ENCODE measurements at regions not wholly inside any gene's neighbourhood (a gene's known extent, or its start where the extent isn't known, plus 50 kb on each side); places are given as distances from the start of the nearest gene placed in this dataset.

GRCh38 chr15:98437752-98438151 is 210.6 kb upstream of the IGF1R start:
- ChIA-PET POLR2A (no interaction called here), CTCF (interaction anchor here (0.6 kb wide), 1 partner anchor 621 kb away, joined by 5 read pairs; no protein-coding TSS in a partner anchor)
- Mint-ChIP-seq H3K4me3 (no peak overlapping the region), H3K9me3 (peaks cover 18% of the 10 kb centered on the region), H3K36me3 (peaks cover under 1% of the 10 kb centered on the region; the same call in 1 of the 2 replicates), H3K27ac (no peak overlapping the region), H3K27me3 (ENCODE audit: low read depth) (no peaks in the 10 kb centered on the region; the same call in 1 of the 2 replicates), H3K4me1 (peaks cover 4% of the 10 kb centered on the region)
- DNase-seq (ENCODE audit: low spot score) = no peak
- TF ChIP-seq SMAD3 (CRISPR knock-in tag; IDR thresholded peaks at IDR 0.05; ENCODE audit: borderline replicate concordance) (no peak), ZNF532 (CRISPR knock-in tag; IDR thresholded peaks at IDR 0.05; ENCODE audit: borderline replicate concordance) (no peak), TCF7 (CRISPR knock-in tag; IDR thresholded peaks at IDR 0.05; ENCODE audit: low read depth) (no peak), MXD4 (CRISPR knock-in tag; IDR thresholded peaks at IDR 0.05; ENCODE audit: borderline replicate concordance) (no peak)
- no peak for ATAC-seq

GRCh38 chr15:98438326-98438725 is 210.0 kb upstream of the IGF1R start:
- Mint-ChIP-seq H3K9me3 (peaks cover 16% of the 10 kb centered on the region), H3K27me3 (ENCODE audit: low read depth) (no peaks in the 10 kb centered on the region; the same call in 1 of the 2 replicates), H3K36me3 (no peaks in the 10 kb centered on the region), H3K27ac (no peak overlapping the region), H3K4me1 (peaks cover 9% of the 10 kb centered on the region), H3K4me3 (no peak overlapping the region)
- DNase-seq (ENCODE audit: low spot score) (no peak), ATAC-seq (no peak)
- CTCF ChIA-PET = interaction anchor here (0.6 kb wide), 1 partner anchor 621 kb away, joined by 5 read pairs; no protein-coding TSS in a partner anchor
- POLR2A ChIA-PET = no interaction called here
- TF ChIP-seq USF1 (CRISPR knock-in tag; IDR thresholded peaks at IDR 0.05) (no peak), GABPB1 (CRISPR knock-in tag; IDR thresholded peaks at IDR 0.05) (no peak), TEAD4 (CRISPR knock-in tag; IDR thresholded peaks at IDR 0.05) (no peak), SOX15 (CRISPR knock-in tag; IDR thresholded peaks at IDR 0.05) (no peak), ZMAT4 (CRISPR knock-in tag; IDR thresholded peaks at IDR 0.05) (no peak), E2F5 (CRISPR knock-in tag; IDR thresholded peaks at IDR 0.05) (no peak), NFYB (CRISPR knock-in tag; conservative IDR thresholded peaks at IDR 0.05; ENCODE audit: low read depth) (no peak), ELF4 (CRISPR knock-in tag; IDR thresholded peaks at IDR 0.05; ENCODE audit: low read depth) (no peak), NR3C1 (CRISPR knock-in tag; conservative IDR thresholded peaks at IDR 0.05; ENCODE audit: low read depth) (no peak), OVOL2 (CRISPR knock-in tag; IDR thresholded peaks at IDR 0.05; ENCODE audit: borderline replicate concordance) (no peak), ZSCAN18 (CRISPR knock-in tag; IDR thresholded peaks at IDR 0.05) (no peak), JAZF1 (CRISPR knock-in tag; IDR thresholded peaks at IDR 0.05) (no peak), PRDM15 (CRISPR knock-in tag; IDR thresholded peaks at IDR 0.05) (no peak), TCF7 (CRISPR knock-in tag; IDR thresholded peaks at IDR 0.05; ENCODE audit: low read depth) (no peak), AFF4 (CRISPR knock-in tag; IDR thresholded peaks at IDR 0.05; ENCODE audit: borderline replicate concordance) (no peak), GTF2I (CRISPR knock-in tag; conservative IDR thresholded peaks at IDR 0.05) (no peak), ZNF138 (CRISPR knock-in tag; conservative IDR thresholded peaks at IDR 0.05) (no peak)

All from WTC11 (cell line).